ENCODE measurements at regions not wholly inside any gene's neighbourhood (a gene's known extent, or its start where the extent isn't known, plus 50 kb on each side); places are given as distances from the start of the nearest gene placed in this dataset.

DNA sequence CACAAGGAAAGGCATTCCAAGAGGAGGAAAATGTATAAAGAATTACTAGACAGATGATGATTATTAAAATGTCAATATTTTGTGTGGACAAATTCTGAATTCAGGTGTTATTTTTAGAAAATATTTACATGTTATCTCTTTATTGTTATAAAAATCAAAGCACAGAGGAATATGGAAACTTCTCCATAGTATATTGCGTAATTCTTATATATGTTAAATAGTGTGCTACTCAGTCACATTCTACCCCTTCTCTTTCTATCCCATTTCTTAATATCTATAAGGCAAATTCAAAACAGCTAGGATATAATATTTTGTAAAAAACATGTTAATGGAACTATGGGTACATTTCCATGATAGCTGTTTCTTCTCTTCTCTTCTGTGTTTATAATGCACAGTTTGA is 546.8 kb upstream of the FTMT start:
- Mint-ChIP-seq H3K4me1 (ENCODE audit: low read depth, unreplicated experiment) (no peaks in the 10 kb centered on the region), H3K36me3 (ENCODE audit: unreplicated experiment) (no peaks in the 10 kb centered on the region), H3K9me3 (ENCODE audit: unreplicated experiment) (no peaks in the 10 kb centered on the region), H3K27me3 (ENCODE audit: unreplicated experiment) (no peaks in the 10 kb centered on the region), H3K27ac (ENCODE audit: unreplicated experiment) (no peak overlapping the region), H3K4me3 (ENCODE audit: unreplicated experiment) (no peak overlapping the region)
- DNase-seq: no peak
- TF ChIP-seq CTCF (IDR thresholded peaks at IDR 0.05; ENCODE audit: partially characterized antibody, unreplicated experiment): no peak

- no peak overlapping the region for H3K27ac Mint-ChIP-seq (ENCODE audit: unreplicated experiment)
Measured at GRCh38 chr5:121313886-121314285, 537.8 kb upstream of the FTMT start.

DNA sequence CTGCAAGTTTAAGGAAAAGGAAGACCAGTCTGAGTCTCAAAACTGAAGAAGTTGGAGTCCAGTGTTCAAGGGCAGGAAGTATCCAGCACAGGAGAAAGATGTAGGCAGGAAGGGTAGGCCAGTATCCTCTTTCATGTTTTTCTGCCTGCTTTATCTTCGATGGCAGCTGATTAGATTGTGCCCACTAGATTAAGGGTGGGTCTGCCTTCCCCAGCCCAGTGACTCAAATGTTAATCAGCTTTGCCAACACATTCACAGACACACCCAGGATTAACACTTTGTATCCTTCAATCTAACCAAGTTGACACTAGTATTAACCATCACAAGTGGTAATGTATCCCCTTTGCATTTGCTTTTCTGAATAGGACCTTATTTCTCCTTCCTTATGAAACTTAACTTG is 535.9 kb upstream of the FTMT start:
- no peak for TF ChIP-seq CTCF (IDR thresholded peaks at IDR 0.05; ENCODE audit: partially characterized antibody, unreplicated experiment)
- no peaks in the 10 kb centered on the region for H3K36me3 Mint-ChIP-seq (ENCODE audit: unreplicated experiment)
- no peak for DNase-seq
- no peaks in the 10 kb centered on the region for H3K4me1 Mint-ChIP-seq (ENCODE audit: low read depth, unreplicated experiment)
- peaks cover 2% of the 10 kb centered on the region for H3K9me3 Mint-ChIP-seq (ENCODE audit: unreplicated experiment)
- H3K27ac Mint-ChIP-seq (ENCODE audit: unreplicated experiment): no peak overlapping the region
- H3K4me3 Mint-ChIP-seq (ENCODE audit: unreplicated experiment): no peak overlapping the region
- H3K27me3 Mint-ChIP-seq (ENCODE audit: unreplicated experiment): no peaks in the 10 kb centered on the region

More at GRCh38 chr5:121313886-121314285, 537.8 kb upstream of the FTMT start:
- Mint-ChIP-seq H3K36me3 (ENCODE audit: unreplicated experiment) (no peaks in the 10 kb centered on the region), H3K4me3 (ENCODE audit: unreplicated experiment) (no peak overlapping the region), H3K9me3 (ENCODE audit: unreplicated experiment) (peaks cover 2% of the 10 kb centered on the region), H3K4me1 (ENCODE audit: low read depth, unreplicated experiment) (no peaks in the 10 kb centered on the region), H3K27me3 (ENCODE audit: unreplicated experiment) (no peaks in the 10 kb centered on the region)
- TF ChIP-seq CTCF (IDR thresholded peaks at IDR 0.05; ENCODE audit: partially characterized antibody, unreplicated experiment): no peak
- DNase-seq: no peak

DNA sequence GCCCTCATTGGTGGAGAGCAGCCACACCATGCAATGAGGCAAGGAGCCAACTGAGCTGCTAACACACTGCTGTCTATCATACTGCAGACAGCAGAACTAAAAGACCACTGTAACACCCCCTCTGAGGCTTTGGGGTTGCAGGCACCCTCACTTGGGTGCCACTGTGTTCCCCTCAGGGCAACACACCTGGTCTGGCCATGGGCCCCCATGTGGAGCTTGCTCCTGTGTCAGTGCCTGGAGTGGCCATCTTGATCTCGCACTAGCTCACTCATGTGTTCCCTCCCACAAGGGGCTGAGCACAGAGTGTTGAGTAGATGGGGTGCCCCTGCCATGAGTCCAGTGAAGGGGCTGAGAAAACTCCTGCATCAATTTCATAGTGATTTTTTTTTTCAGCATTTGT is 532.4 kb upstream of the FTMT start:
- Mint-ChIP-seq H3K27me3 (ENCODE audit: unreplicated experiment) (no peaks in the 10 kb centered on the region), H3K27ac (ENCODE audit: unreplicated experiment) (no peak overlapping the region)

DNA sequence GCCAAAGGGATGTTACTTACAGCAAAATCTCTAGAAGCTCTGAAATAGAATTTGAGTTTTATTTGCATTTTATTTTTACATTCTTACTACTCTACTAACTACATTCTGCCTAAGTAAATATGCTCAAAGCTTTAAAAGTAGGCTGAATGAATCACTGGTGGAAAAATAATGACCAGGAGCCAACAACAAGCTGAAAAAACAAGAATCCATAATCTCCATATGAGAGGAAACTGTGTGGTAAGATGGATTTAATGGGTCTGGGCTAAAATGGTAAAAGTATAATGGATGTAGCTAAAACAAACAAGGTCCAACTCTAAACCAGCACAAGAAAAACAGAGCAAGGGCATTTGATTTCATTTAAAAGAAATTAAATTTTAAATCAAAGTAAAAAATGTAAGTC is 525.8 kb upstream of the FTMT start:
- no peaks in the 10 kb centered on the region for H3K4me1 Mint-ChIP-seq (ENCODE audit: low read depth, unreplicated experiment)
- no peak for TF ChIP-seq CTCF (IDR thresholded peaks at IDR 0.05; ENCODE audit: partially characterized antibody, unreplicated experiment)
- H3K27me3 Mint-ChIP-seq (ENCODE audit: unreplicated experiment): no peaks in the 10 kb centered on the region
- no peaks in the 10 kb centered on the region for H3K36me3 Mint-ChIP-seq (ENCODE audit: unreplicated experiment)
- DNase-seq: no peak
- H3K4me3 Mint-ChIP-seq (ENCODE audit: unreplicated experiment): no peak overlapping the region
- H3K9me3 Mint-ChIP-seq (ENCODE audit: unreplicated experiment): no peaks in the 10 kb centered on the region
- no peak overlapping the region for H3K27ac Mint-ChIP-seq (ENCODE audit: unreplicated experiment)

More for the DNA sequence above, 532.4 kb upstream of the FTMT start:
- DNase-seq: no peak
- TF ChIP-seq CTCF (IDR thresholded peaks at IDR 0.05; ENCODE audit: partially characterized antibody, unreplicated experiment): no peak
- H3K4me3 Mint-ChIP-seq (ENCODE audit: unreplicated experiment): no peak overlapping the region
- peaks cover 2% of the 10 kb centered on the region for H3K9me3 Mint-ChIP-seq (ENCODE audit: unreplicated experiment)
- no peaks in the 10 kb centered on the region for H3K36me3 Mint-ChIP-seq (ENCODE audit: unreplicated experiment)
- H3K4me1 Mint-ChIP-seq (ENCODE audit: low read depth, unreplicated experiment): no peaks in the 10 kb centered on the region

All from glutamatergic neuron (in vitro differentiated cells).